Karpas-422 (cell line): ENCODE measurements at regions not wholly inside any gene's neighbourhood (a gene's known extent, or its start where the extent isn't known, plus 50 kb on each side); places are given as distances from the start of the nearest gene placed in this dataset.

Experiments used
- DNase-seq: peaks from one replicate; pipeline ENCODE4 v3.0.0-alpha.2; 2015
- H2AFZ ChIP-seq: fragments of 200-600 bp; sonication (generic); 2 replicates; pipeline ENCODE4 v1.6.1; 2014; ENCODE audit warnings: antibody characterized with exemption, low read length, mixed read lengths
- H3K27ac ChIP-seq: fragments of 200-600 bp; sonication (generic); 2 replicates; pipeline ENCODE4 v1.5.1; 2014; ENCODE audit warnings: mild to moderate bottlenecking, low read length, moderate library complexity
- H3K27me3 ChIP-seq: fragments of 200-600 bp; sonication (generic); 2 replicates; pipeline ENCODE4 v1.6.1; 2014; ENCODE audit warnings: low read length, mixed read lengths
- H3K36me3 ChIP-seq: fragments of 200-600 bp; sonication (generic); 2 replicates; pipeline ENCODE4 v1.6.1; 2014; ENCODE audit warnings: low read length, mixed read lengths; ENCODE audit not compliant: insufficient read depth
- H3K4me1 ChIP-seq: fragments of 200-600 bp; sonication (generic); 2 replicates; pipeline ENCODE4 v1.6.1; 2014; ENCODE audit warnings: mild to moderate bottlenecking, low read length, mixed read lengths
- H3K4me2 ChIP-seq: fragments of 200-600 bp; sonication (generic); 2 replicates; pipeline ENCODE4 v1.6.1; 2014; ENCODE audit warnings: low read length, low read depth, mild to moderate bottlenecking; ENCODE audit not compliant: poor library complexity, severe bottlenecking
- H3K4me3 ChIP-seq: fragments of 200-600 bp; sonication (generic); 2 replicates; pipeline ENCODE4 v1.5.1; 2014; ENCODE audit warnings: mild to moderate bottlenecking, antibody characterized with exemption, low read length, mixed read lengths
- H3K79me2 ChIP-seq: fragments of 200-600 bp; sonication (generic); 2 replicates; pipeline ENCODE4 v1.6.1; 2014; ENCODE audit warnings: mild to moderate bottlenecking, low read length, mixed read lengths
- H3K9ac ChIP-seq: fragments of 200-600 bp; sonication (generic); 2 replicates; pipeline ENCODE4 v1.6.0; 2014; ENCODE audit warnings: low read length
- H3K9me2 ChIP-seq: fragments of 200-600 bp; sonication (generic), shearing (Covaris generic); replicated peaks from 2 replicates; pipeline ENCODE4 v1.6.0; 2014; ENCODE audit warnings: mild to moderate bottlenecking, low read length, moderate library complexity; ENCODE audit not compliant: insufficient read depth
- H3K9me3 ChIP-seq: fragments of 300-700, 200-600 bp; sonication (generic); 2 replicates; pipeline ENCODE4 v1.6.1; 2014; ENCODE audit warnings: low read length, mixed read lengths
- H4K20me1 ChIP-seq: fragments of 200-600 bp; sonication (generic); 2 replicates; pipeline ENCODE4 v1.6.1; 2014; ENCODE audit warnings: mild to moderate bottlenecking, antibody characterized with exemption, low read length, low read depth; ENCODE audit not compliant: insufficient read depth

GRCh38 chr10:124155781-124156435 is 62.5 kb upstream of the CHST15 start:
- H3K36me3 ChIP-seq: no peaks in the 10 kb centered on the region
- H3K4me2 ChIP-seq: no peak overlapping the region
- no peak overlapping the region for H3K27ac ChIP-seq
- no peaks in the 10 kb centered on the region for H4K20me1 ChIP-seq
- no peaks in the 10 kb centered on the region for H3K9me2 ChIP-seq
- H3K79me2 ChIP-seq: no peaks in the 10 kb centered on the region
- no peak overlapping the region for H2AFZ ChIP-seq
- peaks cover 23% of the 10 kb centered on the region for H3K4me1 ChIP-seq
- no peaks in the 10 kb centered on the region for H3K9me3 ChIP-seq
- no peak overlapping the region for H3K4me3 ChIP-seq
- no peak overlapping the region for H3K9ac ChIP-seq
- DNase-seq: no peak
- no peaks in the 10 kb centered on the region for H3K27me3 ChIP-seq

GRCh38 chr10:124153023-124153826 is 59.8 kb upstream of the CHST15 start:
- no peaks in the 10 kb centered on the region for H3K36me3 ChIP-seq
- no peaks in the 10 kb centered on the region for H3K79me2 ChIP-seq
- no peaks in the 10 kb centered on the region for H3K9me2 ChIP-seq
- H3K4me2 ChIP-seq: no peak overlapping the region
- H3K4me3 ChIP-seq: no peak overlapping the region
- H2AFZ ChIP-seq: no peak overlapping the region
- H4K20me1 ChIP-seq: no peaks in the 10 kb centered on the region
- H3K9me3 ChIP-seq: no peaks in the 10 kb centered on the region
- no peaks in the 10 kb centered on the region for H3K27me3 ChIP-seq
- H3K27ac ChIP-seq: no peak overlapping the region
- H3K9ac ChIP-seq: no peak overlapping the region
- peaks cover 8% of the 10 kb centered on the region for H3K4me1 ChIP-seq
- no peak for DNase-seq

GRCh38 chr10:124152139-124153022 is 59.0 kb upstream of the CHST15 start:
- no peaks in the 10 kb centered on the region for H4K20me1 ChIP-seq
- H3K9ac ChIP-seq: no peak overlapping the region
- no peak overlapping the region for H3K27ac ChIP-seq
- no peaks in the 10 kb centered on the region for H3K9me3 ChIP-seq
- H3K9me2 ChIP-seq: no peaks in the 10 kb centered on the region
- H3K4me3 ChIP-seq: no peak overlapping the region
- no peaks in the 10 kb centered on the region for H3K27me3 ChIP-seq
- H2AFZ ChIP-seq: no peak overlapping the region
- no peaks in the 10 kb centered on the region for H3K79me2 ChIP-seq
- H3K4me1 ChIP-seq: peaks cover 8% of the 10 kb centered on the region
- no peak for DNase-seq
- H3K36me3 ChIP-seq: no peaks in the 10 kb centered on the region
- no peak overlapping the region for H3K4me2 ChIP-seq

GRCh38 chr10:124151466-124152095 is 58.2 kb upstream of the CHST15 start:
- Histone ChIP-seq H3K4me3 (no peak overlapping the region), H3K27me3 (no peaks in the 10 kb centered on the region), H4K20me1 (no peaks in the 10 kb centered on the region), H2AFZ (no peak overlapping the region), H3K4me2 (no peak overlapping the region), H3K9me3 (no peaks in the 10 kb centered on the region), H3K4me1 (peaks cover 8% of the 10 kb centered on the region), H3K36me3 (no peaks in the 10 kb centered on the region), H3K27ac (no peak overlapping the region), H3K9ac (no peak overlapping the region), H3K79me2 (no peaks in the 10 kb centered on the region), H3K9me2 (no peaks in the 10 kb centered on the region)
- no peak for DNase-seq

DNA sequence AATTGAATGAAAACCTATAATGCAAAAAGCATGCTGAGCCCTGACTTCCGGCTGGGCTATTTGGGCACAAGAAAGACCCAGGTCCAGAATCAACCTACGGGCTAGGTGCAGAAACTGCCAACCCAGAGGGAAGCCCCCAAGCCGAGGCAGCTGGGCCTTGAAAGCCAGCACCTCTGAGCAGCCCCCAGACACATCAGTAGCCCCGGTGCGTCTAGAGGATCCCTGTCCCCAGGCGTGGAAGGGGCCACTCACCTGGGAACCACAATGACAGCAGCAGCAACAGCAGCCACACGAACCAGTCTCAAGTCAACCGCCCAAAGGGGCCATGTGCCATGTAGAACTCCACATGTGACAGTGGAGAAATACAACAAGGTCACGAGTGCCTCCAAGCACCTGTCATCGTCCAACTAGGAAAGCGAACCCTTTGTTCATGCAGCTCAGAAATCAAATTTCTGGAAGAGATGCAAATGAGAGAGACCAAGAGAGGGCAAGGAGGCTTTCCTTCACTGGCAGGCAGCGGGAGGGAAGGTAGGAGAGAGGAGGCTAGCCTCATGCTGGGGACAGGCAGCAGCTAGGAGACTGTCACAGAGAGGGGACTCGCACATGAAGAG is 57.5 kb upstream of the CHST15 start:
- Histone ChIP-seq H3K4me1 (peaks cover 8% of the 10 kb centered on the region), H3K36me3 (no peaks in the 10 kb centered on the region), H3K79me2 (no peaks in the 10 kb centered on the region), H3K9me2 (no peaks in the 10 kb centered on the region), H3K9ac (no peak overlapping the region), H3K4me2 (no peak overlapping the region), H3K27me3 (no peaks in the 10 kb centered on the region), H2AFZ (no peak overlapping the region), H3K27ac (no peak overlapping the region), H3K4me3 (no peak overlapping the region), H3K9me3 (no peaks in the 10 kb centered on the region), H4K20me1 (no peaks in the 10 kb centered on the region)
- no peak for DNase-seq

DNA sequence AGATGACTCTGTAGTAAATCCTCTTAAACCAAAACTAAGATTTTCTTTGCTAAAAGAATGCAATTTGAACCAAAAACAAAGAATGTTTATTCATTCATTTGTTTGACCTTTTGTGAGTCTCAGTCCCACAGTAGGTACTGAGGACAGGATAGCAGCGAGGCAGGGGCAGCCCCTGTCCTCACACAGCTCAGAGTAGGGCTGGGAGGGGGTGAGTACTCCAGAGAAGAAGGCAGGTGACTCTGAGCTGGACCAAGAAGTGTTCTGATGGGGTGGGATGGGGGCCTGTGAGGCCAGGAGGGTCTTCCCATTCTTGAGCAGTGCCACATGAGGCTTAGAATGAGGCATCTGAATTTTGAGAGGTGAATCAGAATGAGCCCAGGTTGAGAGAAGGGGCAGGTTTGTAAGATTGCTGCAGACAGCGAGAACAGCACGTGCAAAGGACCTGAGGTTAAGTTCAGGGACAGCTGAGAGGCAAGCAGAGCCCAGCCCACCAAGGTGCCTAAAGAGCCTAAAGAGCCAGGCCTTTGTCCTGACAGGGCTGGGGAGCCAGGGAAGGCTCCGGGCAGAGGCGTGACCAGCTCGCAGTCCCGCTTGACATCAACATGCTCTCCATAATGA is 56.9 kb upstream of the CHST15 start:
- H3K27me3 ChIP-seq: no peaks in the 10 kb centered on the region
- H3K9me2 ChIP-seq: no peaks in the 10 kb centered on the region
- H3K9ac ChIP-seq: no peak overlapping the region
- no peak overlapping the region for H3K4me2 ChIP-seq
- no peaks in the 10 kb centered on the region for H3K9me3 ChIP-seq
- no peak for DNase-seq
- peaks cover 8% of the 10 kb centered on the region for H3K4me1 ChIP-seq
- no peak overlapping the region for H3K27ac ChIP-seq
- H4K20me1 ChIP-seq: no peaks in the 10 kb centered on the region
- H2AFZ ChIP-seq: no peak overlapping the region
- no peaks in the 10 kb centered on the region for H3K36me3 ChIP-seq
- no peak overlapping the region for H3K4me3 ChIP-seq
- no peaks in the 10 kb centered on the region for H3K79me2 ChIP-seq

GRCh38 chr10:124149189-124150042 is 56.0 kb upstream of the CHST15 start:
- DNase-seq: no peak
- Histone ChIP-seq H3K4me1 (peaks cover 8% of the 10 kb centered on the region), H2AFZ (no peak overlapping the region), H3K9me2 (no peaks in the 10 kb centered on the region), H3K79me2 (no peaks in the 10 kb centered on the region), H3K9ac (no peak overlapping the region), H3K9me3 (no peaks in the 10 kb centered on the region), H3K27me3 (no peaks in the 10 kb centered on the region), H3K4me3 (no peak overlapping the region), H3K27ac (no peak overlapping the region), H3K4me2 (no peak overlapping the region), H3K36me3 (no peaks in the 10 kb centered on the region), H4K20me1 (no peaks in the 10 kb centered on the region)
